Spleen (tissue), 11 donors: ENCODE measurements at regions not wholly inside any gene's neighbourhood (a gene's known extent, or its start where the extent isn't known, plus 50 kb on each side); places are given as distances from the start of the nearest gene placed in this dataset.

Source experiments
- DNase-seq: peaks from one replicate; pipeline ENCODE4 v3.0.0-alpha.2; 2020
- H3K27ac ChIP-seq, 8 donors: fragments of 200-600 bp; sonication (generic) in 7 of 8; 1 replicate in 4 of 8; 2 replicates in 4 of 8; pipeline versions ENCODE4 v1.5.0 to v1.8.0; 2016 to 2021; ENCODE audit warnings: inconsistent platforms in 4 of 8, mild to moderate bottlenecking in 4 of 8, moderate library complexity in 1 of 8
- H3K27me3 ChIP-seq, 7 donors: fragments of 200-600 bp; sonication (generic) in 6 of 7; replicated peaks in 1 of 7; 1 replicate in 4 of 7; 2 replicates in 3 of 7; pipeline versions ENCODE4 v1.5.0 to v1.8.0; 2016 to 2021; ENCODE audit warnings: inconsistent platforms in 3 of 7, mild to moderate bottlenecking in 1 of 7
- H3K36me3 ChIP-seq, 6 donors: fragments of 200-600 bp; sonication (generic) in 5 of 6; 1 replicate in 4 of 6; 2 replicates in 2 of 6; pipeline versions ENCODE4 v1.5.0 to v1.8.0; 2016 to 2021; ENCODE audit warnings: inconsistent platforms in 2 of 6
- H3K4me1 ChIP-seq, 6 donors: fragments of 200-600 bp; sonication (generic) in 5 of 6; 1 replicate in 3 of 6; 2 replicates in 3 of 6; pipeline versions ENCODE4 v1.5.0 to v1.8.0; 2016 to 2021; ENCODE audit warnings: inconsistent platforms in 3 of 6
- H3K4me3 ChIP-seq, 8 donors: fragments of 200-600 bp; sonication (generic) in 7 of 8; 1 replicate in 4 of 8; 2 replicates in 4 of 8; pipeline versions ENCODE4 v1.5.0 to v1.8.0; 2016 to 2021; ENCODE audit warnings: inconsistent platforms in 4 of 8, mild to moderate bottlenecking in 4 of 8, moderate library complexity in 2 of 8
- H3K9me3 ChIP-seq, 8 donors: fragments of 200-600 bp; sonication (generic) in 7 of 8; 1 replicate in 4 of 8; 2 replicates in 4 of 8; pipeline versions ENCODE4 v1.5.0 to v1.8.0; 2016 to 2021; ENCODE audit warnings: inconsistent platforms in 4 of 8
- POLR2A ChIP-seq, 3 donors: fragments of 450-650 bp; IDR thresholded peaks; one replicate each; pipeline ENCODE4 v1.5.1; 2017; ENCODE audit warnings: antibody characterized with exemption in 3 of 3, mild to moderate bottlenecking in 1 of 3
- POLR2AphosphoS5 ChIP-seq, 3 donors: sonication (generic); formaldehyde crosslinking; IDR thresholded peaks; one replicate each; pipeline ENCODE4 v1.5.1; 2017; ENCODE audit warnings: antibody characterized with exemption in 3 of 3
- WGBS, 5 donors: extraction: QIAGEN DNeasy Blood & Tissue Kit in 3 of 5; methylation state at CpG; one replicate each; pipeline versions ENCODE4 v1.1.5 to v1.1.7; 2013 to 2018; 5-methylcytosine and 5-hydroxymethylcytosine counted together
- intact Hi-C: fragments of 100-400 bp; cut with DNase I; formaldehyde crosslinking; loops from one replicate; pipeline ENCODE4 v1.15.0; 2023; ENCODE audit warnings: low total_unique reads
- TF ChIP-seq, protein P1 (sequence below), 11 experiments: fragments of 200-600 bp in 7 of 11; fragments of 450-650 bp in 4 of 11; sonication (generic) in 4 of 11; IDR thresholded peaks in 8 of 11; conservative IDR thresholded peaks in 3 of 11; 1 replicate in 7 of 11; 2 replicates in 4 of 11; pipeline versions ENCODE4 v1.4.0 to v1.8.0; 2016 to 2021; ENCODE audit warnings: antibody characterized with exemption in 11 of 11, inconsistent platforms in 4 of 11, mild to moderate bottlenecking in 1 of 11
- donor health status: healthy with polysubstance abuse.
- donor health status: DM: no; HTN: no; CAD: no; lungs with moderate emphysema.
- donor health status: DM: no; HTN: no; CAD: no.
- donor health status: Bipolar disorder and iron deficiency.
- donor health status: healthy.
- donor health status: DM: no; HTN: no; CAD: no.
- donor health status: DM: yes; HTN: yes; CAD: no.

DNA sequence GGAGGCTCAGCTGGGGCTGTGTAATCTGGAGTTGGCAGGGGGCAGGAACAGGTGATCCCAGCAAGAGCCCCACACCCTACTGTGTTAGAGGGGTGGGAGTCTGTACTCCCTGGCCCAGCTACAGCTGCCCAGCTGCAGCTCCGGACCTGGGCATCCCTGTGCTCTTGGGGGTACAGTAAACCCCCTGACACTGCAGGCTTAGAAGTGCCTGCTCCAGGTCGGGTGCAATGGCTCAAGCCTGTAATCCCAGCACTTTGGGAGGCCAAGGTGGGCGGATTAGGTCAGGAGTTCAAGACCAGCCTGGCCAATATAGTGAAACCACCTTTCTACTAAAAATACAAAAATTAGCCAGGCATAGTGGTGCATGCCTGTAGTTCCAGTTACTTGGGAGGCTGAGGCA, 1228.6 kb upstream of the EYS start:
- Histone ChIP-seq H3K4me1 (no peaks in the 10 kb centered on the region), H3K27ac (no peak overlapping the region), H3K9me3 (peaks cover 0 to 29% (median 4%) of the 10 kb centered on the region in 8 donors), H3K36me3 (no peaks in the 10 kb centered on the region), H3K4me3 (no peak overlapping the region), H3K27me3 (no peaks in the 10 kb centered on the region)
- WGBS, 5 donors, result 60 to 80% (median 67%) methylated on average over 2 to 3 of the region's 3 CpGs
- no peak for TF ChIP-seq POLR2AphosphoS5 (IDR thresholded peaks at IDR 0.05)
- TF ChIP-seq, protein P1, sequence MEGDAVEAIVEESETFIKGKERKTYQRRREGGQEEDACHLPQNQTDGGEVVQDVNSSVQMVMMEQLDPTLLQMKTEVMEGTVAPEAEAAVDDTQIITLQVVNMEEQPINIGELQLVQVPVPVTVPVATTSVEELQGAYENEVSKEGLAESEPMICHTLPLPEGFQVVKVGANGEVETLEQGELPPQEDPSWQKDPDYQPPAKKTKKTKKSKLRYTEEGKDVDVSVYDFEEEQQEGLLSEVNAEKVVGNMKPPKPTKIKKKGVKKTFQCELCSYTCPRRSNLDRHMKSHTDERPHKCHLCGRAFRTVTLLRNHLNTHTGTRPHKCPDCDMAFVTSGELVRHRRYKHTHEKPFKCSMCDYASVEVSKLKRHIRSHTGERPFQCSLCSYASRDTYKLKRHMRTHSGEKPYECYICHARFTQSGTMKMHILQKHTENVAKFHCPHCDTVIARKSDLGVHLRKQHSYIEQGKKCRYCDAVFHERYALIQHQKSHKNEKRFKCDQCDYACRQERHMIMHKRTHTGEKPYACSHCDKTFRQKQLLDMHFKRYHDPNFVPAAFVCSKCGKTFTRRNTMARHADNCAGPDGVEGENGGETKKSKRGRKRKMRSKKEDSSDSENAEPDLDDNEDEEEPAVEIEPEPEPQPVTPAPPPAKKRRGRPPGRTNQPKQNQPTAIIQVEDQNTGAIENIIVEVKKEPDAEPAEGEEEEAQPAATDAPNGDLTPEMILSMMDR (IDR thresholded peaks at IDR 0.05 in 8 of 11, conservative IDR thresholded peaks at IDR 0.05 in 3 of 11), result no peak
- no peak for DNase-seq
- intact Hi-C loops, result no loop called here

- no peaks in the 10 kb centered on the region for H3K4me1 ChIP-seq
- WGBS, 5 donors, result 69 to 85% (median 81%) methylated on average over 2 of the region's 2 CpGs
- no peak overlapping the region for H3K27ac ChIP-seq
- H3K9me3 ChIP-seq, result peaks cover 0 to 57% (median 23%) of the 10 kb centered on the region in 8 donors
- TF ChIP-seq POLR2AphosphoS5 (IDR thresholded peaks at IDR 0.05) (no peak), POLR2A (IDR thresholded peaks at IDR 0.05) (no peak)
- TF ChIP-seq, protein P1 (IDR thresholded peaks at IDR 0.05 in 8 of 11, conservative IDR thresholded peaks at IDR 0.05 in 3 of 11), result no peak
- intact Hi-C loops, result no loop called here
- no peak overlapping the region for H3K4me3 ChIP-seq
- DNase-seq, result no peak
- no peaks in the 10 kb centered on the region for H3K36me3 ChIP-seq
- no peaks in the 10 kb centered on the region for H3K27me3 ChIP-seq
These were observed 1224.8 kb upstream of the EYS start for GRCh38 chr6:66931787-66932186.

- 78 to 87% (median 83%) methylated on average over 2 of the region's 2 CpGs for WGBS, 5 donors
These were observed 1223.7 kb upstream of the EYS start for GRCh38 chr6:66930559-66931290.

DNA sequence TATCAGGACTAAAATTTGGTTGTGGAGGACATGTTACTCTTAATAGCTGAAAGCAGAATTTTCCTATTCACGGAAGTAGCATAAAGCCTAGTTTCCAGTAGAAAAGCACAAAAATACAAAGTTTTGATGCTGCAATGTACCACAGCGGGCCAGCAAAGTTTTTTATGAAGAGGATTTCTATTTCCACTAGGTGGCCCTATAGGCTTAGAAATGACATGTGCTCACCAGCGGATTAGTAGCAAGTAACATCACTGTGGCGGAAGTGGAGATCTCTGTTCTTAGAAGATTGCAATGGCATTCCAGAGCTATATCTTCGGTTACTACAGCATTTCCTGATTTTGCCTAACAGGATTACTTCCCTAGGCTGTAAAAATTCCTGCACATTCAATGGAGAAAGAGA, 1219.0 kb upstream of the EYS start:
- intact Hi-C loops, result no loop called here

More at GRCh38 chr6:66930559-66931290, 1223.7 kb upstream of the EYS start:
- Histone ChIP-seq H3K4me3 (no peak overlapping the region), H3K27ac (no peak overlapping the region), H3K4me1 (no peaks in the 10 kb centered on the region), H3K9me3 (peaks cover 5 to 57% (median 34%) of the 10 kb centered on the region in 8 donors), H3K36me3 (no peaks in the 10 kb centered on the region), H3K27me3 (no peaks in the 10 kb centered on the region)
- intact Hi-C loops, result no loop called here
- no peak for DNase-seq
- TF ChIP-seq, protein P1 (IDR thresholded peaks at IDR 0.05 in 8 of 11, conservative IDR thresholded peaks at IDR 0.05 in 3 of 11), result no peak
- TF ChIP-seq POLR2AphosphoS5 (IDR thresholded peaks at IDR 0.05) (no peak), POLR2A (IDR thresholded peaks at IDR 0.05) (no peak)

More for the DNA sequence above, 1219.0 kb upstream of the EYS start:
- 81 to 93% (median 87%) methylated on average over 5 of the region's 5 CpGs for WGBS, 5 donors
- no peak overlapping the region for H3K4me3 ChIP-seq
- H3K27ac ChIP-seq, result no peak overlapping the region
- DNase-seq, result no peak
- no peaks in the 10 kb centered on the region for H3K27me3 ChIP-seq
- peaks cover 7 to 84% (median 61%) of the 10 kb centered on the region in 8 donors for H3K9me3 ChIP-seq
- no peaks in the 10 kb centered on the region for H3K36me3 ChIP-seq
- TF ChIP-seq, protein P1 (IDR thresholded peaks at IDR 0.05 in 8 of 11, conservative IDR thresholded peaks at IDR 0.05 in 3 of 11), result no peak
- TF ChIP-seq POLR2AphosphoS5 (IDR thresholded peaks at IDR 0.05) (no peak), POLR2A (IDR thresholded peaks at IDR 0.05) (no peak)
- H3K4me1 ChIP-seq, result no peaks in the 10 kb centered on the region
